ENCODE measurements at regions not wholly inside any gene's neighbourhood (a gene's known extent, or its start where the extent isn't known, plus 50 kb on each side); places are given as distances from the start of the nearest gene placed in this dataset.

DNA sequence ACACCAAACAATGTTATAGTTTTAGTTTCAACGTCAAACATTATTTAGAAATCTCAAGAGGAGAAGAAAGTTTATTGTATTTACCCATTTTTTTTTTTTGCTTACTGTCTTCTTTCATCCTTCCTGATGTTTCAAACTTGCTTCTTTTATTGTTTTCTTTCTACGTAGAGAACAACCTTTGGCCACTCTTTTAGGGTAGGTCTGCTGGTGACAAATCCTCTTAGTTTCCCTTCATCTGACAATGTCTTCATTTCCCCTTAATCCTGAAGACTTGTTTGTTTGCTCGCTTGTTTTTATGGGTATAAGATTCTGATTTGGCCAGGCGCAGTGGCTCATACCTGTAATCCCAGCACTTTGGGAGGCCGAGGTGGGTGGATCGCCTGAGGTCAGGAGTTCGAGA, 89.1 kb downstream of the RHOU start:
- no peaks in the 10 kb centered on the region for H3K27me3 ChIP-seq (ENCODE audit: insufficient read depth, insufficient read length)
- TF ChIP-seq SUZ12 (IDR thresholded peaks at IDR 0.05; ENCODE audit: extremely low read depth, insufficient read depth, insufficient read length), result no peak
- TF ChIP-seq ZNF274 (IDR thresholded peaks at IDR 0.05; ENCODE audit: low read depth, low read length), result no peak
- no peak for TF ChIP-seq YY1 (IDR thresholded peaks at IDR 0.05; ENCODE audit: insufficient read depth, insufficient read length)
- H3K36me3 ChIP-seq (ENCODE audit: insufficient read depth, insufficient read length, low read length), result no peaks in the 10 kb centered on the region
- no peaks in the 10 kb centered on the region for H3K9me3 ChIP-seq (ENCODE audit: insufficient read depth, low read length)
- no peak overlapping the region for H3K4me3 ChIP-seq (ENCODE audit: insufficient read length, low read depth)
- H3K9ac ChIP-seq (ENCODE audit: insufficient read length, low read depth), result no peak overlapping the region
- DNase-seq (ENCODE audit: low read depth, low spot score), result no peak
- H3K4me1 ChIP-seq (ENCODE audit: insufficient read depth, insufficient read length), result no peaks in the 10 kb centered on the region

DNA sequence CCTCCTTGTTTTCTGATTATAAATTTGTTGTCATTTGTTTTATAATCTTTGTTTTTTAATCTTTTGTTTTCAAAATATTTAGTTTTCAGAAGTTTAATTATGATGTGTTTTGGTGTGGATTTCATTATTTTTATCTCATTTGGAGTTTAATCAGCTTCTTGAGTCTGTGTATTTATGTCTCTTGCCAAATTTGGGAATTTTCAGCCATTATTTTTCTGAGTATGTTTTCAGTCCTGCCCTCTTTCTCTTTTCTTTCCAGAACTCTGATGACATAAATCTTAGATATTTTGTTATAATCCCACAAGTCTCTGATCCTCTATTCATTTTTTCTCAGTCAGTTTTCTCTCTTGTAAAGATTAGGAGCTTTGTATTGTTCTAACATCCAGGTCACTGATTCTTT, 89.8 kb downstream of the RHOU start:
- no peak for TF ChIP-seq SUZ12 (IDR thresholded peaks at IDR 0.05; ENCODE audit: extremely low read depth, insufficient read depth, insufficient read length)
- no peak for TF ChIP-seq ZNF274 (IDR thresholded peaks at IDR 0.05; ENCODE audit: low read depth, low read length)
- TF ChIP-seq YY1 (IDR thresholded peaks at IDR 0.05; ENCODE audit: insufficient read depth, insufficient read length), result no peak

GRCh38 chr1:228825840-228826484, 90.7 kb downstream of the RHOU start:
- H3K4me1 ChIP-seq (ENCODE audit: insufficient read depth, insufficient read length), result peaks cover 1% of the 10 kb centered on the region
- TF ChIP-seq YY1 (IDR thresholded peaks at IDR 0.05; ENCODE audit: insufficient read depth, insufficient read length) (no peak), SUZ12 (IDR thresholded peaks at IDR 0.05; ENCODE audit: extremely low read depth, insufficient read depth, insufficient read length) (no peak), ZNF274 (IDR thresholded peaks at IDR 0.05; ENCODE audit: low read depth, low read length) (no peak)
- no peak overlapping the region for H3K4me3 ChIP-seq (ENCODE audit: insufficient read length, low read depth)
- no peaks in the 10 kb centered on the region for H3K27me3 ChIP-seq (ENCODE audit: insufficient read depth, insufficient read length)
- H3K9ac ChIP-seq (ENCODE audit: insufficient read length, low read depth), result no peak overlapping the region
- no peak for DNase-seq (ENCODE audit: low read depth, low spot score)
- H3K9me3 ChIP-seq (ENCODE audit: insufficient read depth, low read length), result no peaks in the 10 kb centered on the region
- no peaks in the 10 kb centered on the region for H3K36me3 ChIP-seq (ENCODE audit: insufficient read depth, insufficient read length, low read length)

More for the DNA sequence above, 89.8 kb downstream of the RHOU start:
- no peak for DNase-seq (ENCODE audit: low read depth, low spot score)
- Histone ChIP-seq H3K4me1 (ENCODE audit: insufficient read depth, insufficient read length) (no peaks in the 10 kb centered on the region), H3K4me3 (ENCODE audit: insufficient read length, low read depth) (no peak overlapping the region), H3K9me3 (ENCODE audit: insufficient read depth, low read length) (no peaks in the 10 kb centered on the region), H3K27me3 (ENCODE audit: insufficient read depth, insufficient read length) (no peaks in the 10 kb centered on the region), H3K9ac (ENCODE audit: insufficient read length, low read depth) (no peak overlapping the region), H3K36me3 (ENCODE audit: insufficient read depth, insufficient read length, low read length) (no peaks in the 10 kb centered on the region)

- H3K4me1 ChIP-seq (ENCODE audit: insufficient read depth, insufficient read length), result peaks cover 3% of the 10 kb centered on the region
- DNase-seq (ENCODE audit: low read depth, low spot score), result no peak
- H3K27me3 ChIP-seq (ENCODE audit: insufficient read depth, insufficient read length), result no peaks in the 10 kb centered on the region
- no peak overlapping the region for H3K4me3 ChIP-seq (ENCODE audit: insufficient read length, low read depth)
- H3K36me3 ChIP-seq (ENCODE audit: insufficient read depth, insufficient read length, low read length), result no peaks in the 10 kb centered on the region
- no peak overlapping the region for H3K9ac ChIP-seq (ENCODE audit: insufficient read length, low read depth)
- H3K9me3 ChIP-seq (ENCODE audit: insufficient read depth, low read length), result no peaks in the 10 kb centered on the region
- TF ChIP-seq YY1 (IDR thresholded peaks at IDR 0.05; ENCODE audit: insufficient read depth, insufficient read length) (no peak), ZNF274 (IDR thresholded peaks at IDR 0.05; ENCODE audit: low read depth, low read length) (no peak), SUZ12 (IDR thresholded peaks at IDR 0.05; ENCODE audit: extremely low read depth, insufficient read depth, insufficient read length) (no peak)
Measured at GRCh38 chr1:228827019-228827418, 91.7 kb downstream of the RHOU start.

DNA sequence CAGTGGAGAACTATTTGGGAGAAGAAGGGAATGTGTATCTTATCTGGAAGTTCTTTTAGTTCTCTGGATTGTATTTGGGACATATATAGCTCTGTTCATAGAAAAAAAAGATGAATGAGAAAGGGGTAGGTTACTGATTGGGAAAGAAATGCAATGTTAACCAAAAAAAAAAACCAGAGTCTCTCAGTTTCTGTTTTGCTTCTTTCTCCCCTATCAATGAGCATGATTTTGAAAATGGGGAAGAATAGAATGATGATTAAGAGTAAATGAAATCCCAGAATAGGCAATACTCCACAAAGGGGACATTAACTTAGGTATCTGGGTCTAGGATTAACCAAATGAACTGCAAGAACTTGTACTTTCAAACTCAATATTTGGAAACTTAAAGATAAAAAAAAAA, 92.9 kb downstream of the RHOU start:
- Histone ChIP-seq H3K9me3 (ENCODE audit: insufficient read depth, low read length) (no peaks in the 10 kb centered on the region), H3K9ac (ENCODE audit: insufficient read length, low read depth) (no peak overlapping the region), H3K27me3 (ENCODE audit: insufficient read depth, insufficient read length) (no peaks in the 10 kb centered on the region), H3K4me1 (ENCODE audit: insufficient read depth, insufficient read length) (peaks cover 3% of the 10 kb centered on the region), H3K36me3 (ENCODE audit: insufficient read depth, insufficient read length, low read length) (no peaks in the 10 kb centered on the region), H3K4me3 (ENCODE audit: insufficient read length, low read depth) (no peak overlapping the region)
- TF ChIP-seq YY1 (IDR thresholded peaks at IDR 0.05; ENCODE audit: insufficient read depth, insufficient read length), result no peak
- TF ChIP-seq SUZ12 (IDR thresholded peaks at IDR 0.05; ENCODE audit: extremely low read depth, insufficient read depth, insufficient read length), result no peak
- no peak for TF ChIP-seq ZNF274 (IDR thresholded peaks at IDR 0.05; ENCODE audit: low read depth, low read length)
- no peak for DNase-seq (ENCODE audit: low read depth, low spot score)

DNA sequence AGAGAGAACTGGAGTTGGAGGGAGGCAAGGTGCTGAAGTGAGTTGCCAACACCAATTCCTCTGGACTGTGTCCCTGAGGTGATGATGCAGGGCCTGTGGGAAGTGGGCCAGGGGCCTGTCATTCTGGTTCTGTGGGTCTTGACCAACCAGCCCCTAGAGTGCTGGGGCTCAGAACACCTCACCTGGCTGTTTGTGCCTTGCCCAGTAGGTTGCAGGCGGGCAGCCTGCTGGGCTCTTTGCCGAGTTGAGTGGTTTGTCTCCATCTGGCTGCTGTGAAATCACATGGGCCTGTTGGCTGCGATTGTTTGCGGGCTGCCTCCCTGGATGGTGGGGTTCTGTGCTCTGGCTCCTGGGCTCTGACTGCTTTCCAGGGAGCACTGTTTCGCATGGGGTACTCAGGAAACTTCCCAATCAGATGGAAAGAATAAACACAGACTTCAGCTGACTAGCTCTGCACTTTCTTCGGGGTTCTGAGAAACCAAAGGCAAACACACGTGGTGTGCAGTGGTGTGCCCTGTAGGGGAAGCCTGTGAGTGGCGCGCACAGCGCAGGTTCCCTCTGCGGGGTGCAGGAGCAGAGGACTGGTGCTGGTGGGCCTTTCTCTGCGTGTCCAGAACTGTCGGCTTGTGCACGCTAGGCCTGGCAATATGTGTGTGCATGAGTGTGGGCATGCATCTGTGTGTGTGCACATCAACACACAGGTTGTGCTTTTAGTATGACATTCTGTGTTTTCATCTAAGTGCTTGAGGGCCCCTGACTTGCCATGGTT, 95.1 kb downstream of the RHOU start:
- Histone ChIP-seq H3K9ac (ENCODE audit: insufficient read length, low read depth) (no peak overlapping the region), H3K27me3 (ENCODE audit: insufficient read depth, insufficient read length) (no peaks in the 10 kb centered on the region), H3K4me3 (ENCODE audit: insufficient read length, low read depth) (no peak overlapping the region), H3K36me3 (ENCODE audit: insufficient read depth, insufficient read length, low read length) (no peaks in the 10 kb centered on the region), H3K9me3 (ENCODE audit: insufficient read depth, low read length) (no peaks in the 10 kb centered on the region), H3K4me1 (ENCODE audit: insufficient read depth, insufficient read length) (peaks cover 3% of the 10 kb centered on the region)
- DNase-seq (ENCODE audit: low read depth, low spot score), result no peak
- TF ChIP-seq SUZ12 (IDR thresholded peaks at IDR 0.05; ENCODE audit: extremely low read depth, insufficient read depth, insufficient read length), result no peak
- TF ChIP-seq ZNF274 (IDR thresholded peaks at IDR 0.05; ENCODE audit: low read depth, low read length), result no peak
- no peak for TF ChIP-seq YY1 (IDR thresholded peaks at IDR 0.05; ENCODE audit: insufficient read depth, insufficient read length)

- H3K9ac ChIP-seq (ENCODE audit: insufficient read length, low read depth), result no peak overlapping the region
- peaks cover 3% of the 10 kb centered on the region for H3K4me1 ChIP-seq (ENCODE audit: insufficient read depth, insufficient read length)
- no peaks in the 10 kb centered on the region for H3K36me3 ChIP-seq (ENCODE audit: insufficient read depth, insufficient read length, low read length)
- TF ChIP-seq SUZ12 (IDR thresholded peaks at IDR 0.05; ENCODE audit: extremely low read depth, insufficient read depth, insufficient read length) (no peak), ZNF274 (IDR thresholded peaks at IDR 0.05; ENCODE audit: low read depth, low read length) (no peak), YY1 (IDR thresholded peaks at IDR 0.05; ENCODE audit: insufficient read depth, insufficient read length) (no peak)
- no peak for DNase-seq (ENCODE audit: low read depth, low spot score)
- H3K27me3 ChIP-seq (ENCODE audit: insufficient read depth, insufficient read length), result no peaks in the 10 kb centered on the region
- H3K9me3 ChIP-seq (ENCODE audit: insufficient read depth, low read length), result no peaks in the 10 kb centered on the region
- H3K4me3 ChIP-seq (ENCODE audit: insufficient read length, low read depth), result no peak overlapping the region
Measured at GRCh38 chr1:228830954-228831481, 95.7 kb downstream of the RHOU start.

Measured in NT2/D1 (cell line).